ENCODE measurements at regions not wholly inside any gene's neighbourhood (a gene's known extent, or its start where the extent isn't known, plus 50 kb on each side); places are given as distances from the start of the nearest gene placed in this dataset.

DNA sequence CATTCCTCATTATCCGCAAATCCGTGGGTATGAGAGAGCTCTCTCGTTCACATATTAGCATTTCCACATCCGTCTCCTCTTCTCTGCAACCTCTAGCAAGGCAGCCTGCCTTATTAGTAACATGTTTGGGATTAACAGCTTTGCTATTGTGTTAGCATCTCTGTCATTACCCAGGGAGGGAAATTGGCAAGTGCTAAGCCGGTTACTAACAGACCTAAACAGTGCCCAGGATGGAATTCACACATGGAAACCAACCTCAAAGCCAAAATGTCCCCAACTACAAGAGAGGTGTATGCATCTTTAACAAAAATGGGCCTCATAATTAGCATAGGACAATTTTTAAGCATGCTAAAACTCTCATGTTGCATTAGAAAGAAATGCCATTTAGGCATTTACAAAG is 309.0 kb upstream of the MEIS1 start:
- ChIA-PET POLR2A (no interaction called here), CTCF (interaction anchor here (0.9 kb wide), 1 partner anchor 19 kb away, joined by 3 read pairs; no protein-coding TSS in a partner anchor)
- TF ChIP-seq, protein P1, sequence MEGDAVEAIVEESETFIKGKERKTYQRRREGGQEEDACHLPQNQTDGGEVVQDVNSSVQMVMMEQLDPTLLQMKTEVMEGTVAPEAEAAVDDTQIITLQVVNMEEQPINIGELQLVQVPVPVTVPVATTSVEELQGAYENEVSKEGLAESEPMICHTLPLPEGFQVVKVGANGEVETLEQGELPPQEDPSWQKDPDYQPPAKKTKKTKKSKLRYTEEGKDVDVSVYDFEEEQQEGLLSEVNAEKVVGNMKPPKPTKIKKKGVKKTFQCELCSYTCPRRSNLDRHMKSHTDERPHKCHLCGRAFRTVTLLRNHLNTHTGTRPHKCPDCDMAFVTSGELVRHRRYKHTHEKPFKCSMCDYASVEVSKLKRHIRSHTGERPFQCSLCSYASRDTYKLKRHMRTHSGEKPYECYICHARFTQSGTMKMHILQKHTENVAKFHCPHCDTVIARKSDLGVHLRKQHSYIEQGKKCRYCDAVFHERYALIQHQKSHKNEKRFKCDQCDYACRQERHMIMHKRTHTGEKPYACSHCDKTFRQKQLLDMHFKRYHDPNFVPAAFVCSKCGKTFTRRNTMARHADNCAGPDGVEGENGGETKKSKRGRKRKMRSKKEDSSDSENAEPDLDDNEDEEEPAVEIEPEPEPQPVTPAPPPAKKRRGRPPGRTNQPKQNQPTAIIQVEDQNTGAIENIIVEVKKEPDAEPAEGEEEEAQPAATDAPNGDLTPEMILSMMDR (IDR thresholded peaks at IDR 0.05; ENCODE audit: control extremely low read depth, extremely low read depth, low read depth, missing control alignments): no peak
- DNase-seq (ENCODE audit: extremely low spot score): no peak

DNA sequence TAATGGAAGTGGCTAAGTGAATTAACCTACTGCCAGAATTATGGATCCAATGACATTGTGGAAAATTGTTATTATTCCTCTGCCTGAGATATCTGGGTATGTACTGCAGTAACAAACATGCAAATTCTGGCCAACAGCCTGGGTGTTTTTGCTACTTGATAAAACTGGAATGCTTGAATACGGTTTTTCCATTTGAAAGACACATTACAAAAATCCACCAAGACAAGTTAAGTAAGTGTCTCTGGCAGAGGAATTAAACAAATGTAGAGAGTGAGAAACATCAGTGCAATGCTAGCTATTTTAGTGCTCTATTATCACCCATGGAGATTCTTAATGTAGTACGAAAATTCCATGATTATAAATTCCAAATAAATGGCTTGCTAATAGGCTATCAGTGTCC is 312.4 kb upstream of the MEIS1 start:
- ChIA-PET CTCF (no interaction called here), POLR2A (no interaction called here)
- TF ChIP-seq, protein P1 (IDR thresholded peaks at IDR 0.05; ENCODE audit: control extremely low read depth, extremely low read depth, low read depth, missing control alignments): no peak
- DNase-seq (ENCODE audit: extremely low spot score): no peak

DNA sequence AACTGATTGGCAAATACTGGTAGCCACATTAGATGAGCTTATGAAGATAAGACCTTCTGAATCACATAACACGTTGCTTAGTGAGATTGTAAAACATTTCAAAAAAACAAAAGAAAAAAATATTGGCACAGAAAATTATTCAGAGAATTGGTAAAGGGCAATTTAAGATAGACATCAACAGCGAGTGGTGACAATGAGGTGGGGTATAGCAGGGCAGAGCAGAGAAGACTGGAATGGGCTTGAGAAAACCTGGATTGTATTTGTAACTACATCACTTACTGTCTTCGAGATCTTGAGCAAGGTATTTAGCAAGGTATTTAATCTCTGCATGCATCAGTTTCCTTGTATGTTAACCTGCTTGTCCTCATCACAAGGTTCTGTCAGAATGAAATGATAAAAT is 313.0 kb upstream of the MEIS1 start:
- ChIA-PET POLR2A (no interaction called here), CTCF (no interaction called here)
- TF ChIP-seq, protein P1 (IDR thresholded peaks at IDR 0.05; ENCODE audit: control extremely low read depth, extremely low read depth, low read depth, missing control alignments): no peak
- no peak for DNase-seq (ENCODE audit: extremely low spot score)

DNA sequence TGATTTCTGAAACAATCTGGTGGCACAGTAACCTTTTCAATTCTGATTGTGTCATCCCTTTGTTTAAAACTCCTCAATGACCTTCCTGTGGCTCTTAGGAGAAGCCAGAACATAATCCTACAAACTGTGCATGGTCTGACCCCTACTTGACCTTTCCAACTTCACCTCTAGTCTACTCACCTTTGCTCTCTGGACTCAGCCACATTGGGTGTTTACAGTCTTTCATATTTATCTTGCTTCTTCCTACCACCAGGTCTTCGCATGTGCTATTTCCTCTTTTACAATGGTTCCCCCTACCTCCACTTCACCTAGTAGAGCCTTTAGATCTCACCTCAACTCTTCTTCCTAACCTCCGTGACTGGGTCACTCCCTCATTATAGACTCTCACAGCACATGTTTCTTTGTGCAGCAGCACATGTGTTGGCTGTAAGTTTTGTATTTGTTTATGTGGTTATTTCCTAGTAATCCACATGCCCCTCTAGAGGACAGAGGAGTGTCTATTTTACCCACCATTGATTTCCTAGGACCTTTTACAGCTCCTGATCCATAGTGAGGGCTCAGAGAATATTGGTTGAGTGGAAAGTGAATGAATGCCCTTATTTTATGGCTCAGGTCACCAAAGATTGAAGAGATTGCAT is 320.8 kb upstream of the MEIS1 start:
- ChIA-PET CTCF (no interaction called here), POLR2A (no interaction called here)
- no peak for DNase-seq (ENCODE audit: extremely low spot score)
- TF ChIP-seq, protein P1 (IDR thresholded peaks at IDR 0.05; ENCODE audit: control extremely low read depth, extremely low read depth, low read depth, missing control alignments): no peak

DNA sequence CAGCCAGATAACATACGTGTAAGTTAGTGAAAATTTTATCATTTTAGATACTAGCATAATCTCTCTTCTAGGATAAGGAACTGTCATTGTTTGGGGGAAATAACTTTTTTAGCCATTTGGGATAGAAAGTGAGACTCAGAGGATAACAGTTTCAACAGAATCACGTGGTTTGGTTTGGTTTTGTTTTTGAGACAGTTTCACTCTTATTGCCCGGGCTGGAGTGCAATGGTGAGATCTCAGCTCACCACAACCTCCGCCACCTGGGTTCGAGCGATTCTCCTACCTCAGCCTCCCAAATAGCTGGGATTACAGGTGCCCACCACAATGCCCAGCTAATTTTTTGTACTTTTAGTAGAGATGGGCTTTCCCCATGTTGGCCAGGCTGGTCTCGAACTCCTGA is 323.2 kb upstream of the MEIS1 start:
- TF ChIP-seq, protein P1 (IDR thresholded peaks at IDR 0.05; ENCODE audit: control extremely low read depth, extremely low read depth, low read depth, missing control alignments): no peak
- ChIA-PET CTCF (interaction anchor here (1.3 kb wide), 1 partner anchor 8 kb away, joined by 3 read pairs; no protein-coding TSS in a partner anchor), POLR2A (no interaction called here)
- no peak for DNase-seq (ENCODE audit: extremely low spot score)

DNA sequence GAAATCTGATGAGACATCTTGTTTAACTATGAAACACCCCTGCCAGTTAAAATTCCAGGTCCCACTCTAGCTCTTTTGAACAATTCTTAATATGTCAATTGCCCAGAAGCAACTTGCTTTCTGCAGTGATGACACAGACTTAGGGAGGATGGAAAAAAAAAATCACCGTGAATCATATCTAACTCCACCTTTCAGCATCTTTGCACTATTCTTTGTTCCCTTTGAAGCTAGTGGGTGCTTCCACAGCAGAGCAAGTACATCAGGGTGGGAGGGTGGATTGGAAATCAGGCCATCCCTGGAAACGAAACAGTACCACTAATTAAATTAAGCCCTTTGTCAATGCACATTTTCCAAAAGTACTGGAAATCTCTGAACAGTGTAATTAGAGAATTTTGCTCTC is 324.3 kb upstream of the MEIS1 start:
- TF ChIP-seq, protein P1 (IDR thresholded peaks at IDR 0.05; ENCODE audit: control extremely low read depth, extremely low read depth, low read depth, missing control alignments): no peak
- ChIA-PET CTCF (no interaction called here), POLR2A (no interaction called here)
- no peak for DNase-seq (ENCODE audit: extremely low spot score)

Measured in GM10248 (cell line).